IMR-90 (cell line): ENCODE measurements at regions not wholly inside any gene's neighbourhood (a gene's known extent, or its start where the extent isn't known, plus 50 kb on each side); places are given as distances from the start of the nearest gene placed in this dataset.

Source experiments
- ATAC-seq: fragments of 200-7000 bp; cut with Tn5 transposase; 2 replicates; pipeline ENCODE4 v1.9.1; 2020; ENCODE audit warnings: low read depth, mild to moderate bottlenecking, moderate library complexity
- BruUV-seq: library from RNA; stranded (reverse); fragments of 400-500 nt; replicated peaks from 2 replicates; lab custom pipeline; 2021; lab: Mats Ljungman, UMichigan
- CTCF ChIA-PET: fragments of 300-600 bp; formaldehyde crosslinking; extraction: SDS; loops from one replicate; lab custom pipeline; 2021; ENCODE audit warnings: antibody characterized with exemption; lab: Yijun Ruan, JAX
- POLR2A ChIA-PET: fragments of 300-600 bp; sonication (Branson Sonifier 250); formaldehyde crosslinking; loops from one replicate; lab custom pipeline; 2022; ENCODE audit warnings: antibody characterized with exemption; ENCODE audit not compliant: unreplicated experiment; lab: Charles Lee
- DNase-seq: peaks from one replicate; pipeline ENCODE4 v3.0.0; 2013
- H2AFZ ChIP-seq: replicated peaks from 2 replicates; pipeline ENCODE3; 2013; ENCODE audit warnings: low read length, mild to moderate bottlenecking; ENCODE audit not compliant: poor library complexity
- H2AK5ac ChIP-seq: 2 replicates; pipeline ENCODE4 v1.6.1; 2013; ENCODE audit warnings: low read depth, low read length, inconsistent platforms
- H2AK9ac ChIP-seq: replicated peaks from 2 replicates; pipeline ENCODE3; 2013; ENCODE audit warnings: mild to moderate bottlenecking, low read depth, low read length, moderate library complexity; ENCODE audit not compliant: poor library complexity
- H2BK120ac ChIP-seq: 2 replicates; pipeline ENCODE4 v1.6.1; 2013; ENCODE audit warnings: low read depth, low read length, inconsistent platforms
- H2BK15ac ChIP-seq: 3 replicates; pipeline ENCODE4 v1.6.1; 2013; ENCODE audit warnings: low read depth, low read length, inconsistent platforms
- H2BK20ac ChIP-seq: 2 replicates; pipeline ENCODE4 v1.6.1; 2013; ENCODE audit warnings: low read depth, mild to moderate bottlenecking, inconsistent platforms, low read length, moderate library complexity
- H2BK5ac ChIP-seq: 2 replicates; pipeline ENCODE4 v1.6.1; 2013; ENCODE audit warnings: mild to moderate bottlenecking, low read depth, low read length, inconsistent platforms; ENCODE audit not compliant: poor library complexity, severe bottlenecking
- H3K14ac ChIP-seq: replicated peaks from 2 replicates; pipeline ENCODE4 v1.6.1; 2013; ENCODE audit warnings: low read depth, low read length, inconsistent platforms
- H3K18ac ChIP-seq: 2 replicates; pipeline ENCODE4 v1.6.1; 2013; ENCODE audit warnings: low read depth, low read length, control low read depth
- H3K23ac ChIP-seq: 2 replicates; pipeline ENCODE4 v1.6.1; 2013; ENCODE audit warnings: low read depth, low read length, inconsistent platforms
- H3K27ac ChIP-seq: 2 replicates; pipeline ENCODE4 v1.5.1; 2013; ENCODE audit warnings: mild to moderate bottlenecking, control low read depth, low read length; ENCODE audit not compliant: insufficient read depth
- H3K27me3 ChIP-seq: 2 replicates; pipeline ENCODE4 v1.6.1; 2013; ENCODE audit warnings: low read length; ENCODE audit not compliant: control insufficient read depth, insufficient read depth
- H3K36me3 ChIP-seq: 2 replicates; pipeline ENCODE4 v1.6.1; 2013; ENCODE audit warnings: low read length, mixed read lengths; ENCODE audit not compliant: control insufficient read depth, insufficient read depth
- H3K4ac ChIP-seq: 2 replicates; pipeline ENCODE4 v1.6.1; 2013; ENCODE audit warnings: low read depth, low read length, inconsistent platforms
- H3K4me1 ChIP-seq: 2 replicates; pipeline ENCODE4 v1.6.1; 2013; ENCODE audit warnings: low read length, mixed read lengths; ENCODE audit not compliant: control insufficient read depth, insufficient read depth
- H3K4me2 ChIP-seq: 2 replicates; pipeline ENCODE4 v1.6.1; 2013; ENCODE audit warnings: low read depth, mild to moderate bottlenecking, control low read depth, low read length, moderate library complexity
- H3K4me3 ChIP-seq: 2 replicates; pipeline ENCODE4 v1.5.1; 2013; ENCODE audit warnings: low read depth, mild to moderate bottlenecking, control low read depth, low read length, moderate library complexity; ENCODE audit not compliant: insufficient read depth
- H3K56ac ChIP-seq: 2 replicates; pipeline ENCODE4 v1.6.1; 2013; ENCODE audit warnings: low read length, inconsistent platforms; ENCODE audit not compliant: insufficient read depth; ENCODE audit errors: extremely low read depth
- H3K79me1 ChIP-seq, 2 experiments: 2 replicates each; pipeline ENCODE4 v1.6.1; 2013; ENCODE audit warnings: low read length in 2 of 2, inconsistent platforms in 1 of 2, low read depth in 1 of 2
- H3K9ac ChIP-seq: 2 replicates; pipeline ENCODE4 v1.6.1; 2013; ENCODE audit warnings: low read depth, low read length, control low read depth
- H3K9me1 ChIP-seq: 2 replicates; pipeline ENCODE4 v1.6.1; 2013; ENCODE audit warnings: low read length, inconsistent platforms; ENCODE audit not compliant: insufficient read depth
- H3K9me3 ChIP-seq: 2 replicates; pipeline ENCODE4 v1.6.1; 2013; ENCODE audit warnings: low read length; ENCODE audit not compliant: control insufficient read depth, insufficient read depth
- H4K20me1 ChIP-seq: 2 replicates; pipeline ENCODE4 v1.6.1; 2013; ENCODE audit warnings: low read length, inconsistent platforms; ENCODE audit not compliant: insufficient read depth
- H4K5ac ChIP-seq: 2 replicates; pipeline ENCODE4 v1.6.1; 2013; ENCODE audit warnings: mild to moderate bottlenecking, low read depth, low read length, control low read depth
- H4K8ac ChIP-seq, 2 experiments: 2 replicates each; pipeline ENCODE4 v1.6.1; 2013; ENCODE audit warnings: low read depth in 2 of 2, low read length in 2 of 2, control low read depth in 1 of 2, inconsistent platforms in 1 of 2
- H4K91ac ChIP-seq: 2 replicates; pipeline ENCODE4 v1.6.1; 2013; ENCODE audit warnings: low read depth, low read length, inconsistent platforms; ENCODE audit not compliant: insufficient read depth
- BHLHE40 ChIP-seq: fragments of 150-350 bp; IDR thresholded peaks from 2 replicates; pipeline ENCODE4 v1.6.1; 2016; ENCODE audit warnings: mild to moderate bottlenecking, low read depth, low read length
- CEBPB ChIP-seq: IDR thresholded peaks from 2 replicates; pipeline ENCODE4 v1.6.1; 2012; ENCODE audit warnings: low read depth, low read length, improper control_type of control experiment
- CHD1 ChIP-seq: IDR thresholded peaks from 2 replicates; pipeline ENCODE4 v1.6.1; 2012; ENCODE audit warnings: low read depth, low read length, improper control_type of control experiment
- FOS ChIP-seq: fragments of 150-350 bp; IDR thresholded peaks from 2 replicates; pipeline ENCODE4 v1.6.1; 2016; ENCODE audit warnings: low read depth, low read length
- MAFK ChIP-seq: IDR thresholded peaks from 2 replicates; pipeline ENCODE4 v1.6.1; 2012; ENCODE audit warnings: low read depth, low read length, improper control_type of control experiment
- MAZ ChIP-seq: IDR thresholded peaks from 2 replicates; pipeline ENCODE4 v1.6.1; 2012; ENCODE audit warnings: low read depth, mild to moderate bottlenecking, low read length, improper control_type of control experiment, moderate library complexity, borderline replicate concordance
- MXI1 ChIP-seq: IDR thresholded peaks from 2 replicates; pipeline ENCODE4 v1.6.1; 2012; ENCODE audit warnings: low read depth, mild to moderate bottlenecking, low read length, moderate library complexity, borderline replicate concordance
- NFE2L2 ChIP-seq: fragments of 150-350 bp; IDR thresholded peaks from 2 replicates; pipeline ENCODE4 v1.6.1; 2016; ENCODE audit warnings: low read depth, mild to moderate bottlenecking, low read length
- POLR2A ChIP-seq: IDR thresholded peaks from 2 replicates; pipeline ENCODE4 v1.6.1; 2012; ENCODE audit warnings: mild to moderate bottlenecking, low read depth, low read length
- RAD21 ChIP-seq: IDR thresholded peaks from 2 replicates; pipeline ENCODE4 v1.6.1; 2012; ENCODE audit warnings: low read length, improper control_type of control experiment
- RCOR1 ChIP-seq: IDR thresholded peaks from 2 replicates; pipeline ENCODE4 v1.6.1; 2012; ENCODE audit warnings: mild to moderate bottlenecking, low read length, improper control_type of control experiment; ENCODE audit not compliant: insufficient replicate concordance
- RFX5 ChIP-seq: IDR thresholded peaks from 2 replicates; pipeline ENCODE4 v1.8.0; 2012; ENCODE audit warnings: low read depth, mild to moderate bottlenecking, low read length, moderate library complexity
- SMC3 ChIP-seq: fragments of 150-350 bp; IDR thresholded peaks from 2 replicates; pipeline ENCODE4 v1.6.1; 2016; ENCODE audit warnings: low read depth, mild to moderate bottlenecking, antibody characterized with exemption, low read length, moderate library complexity
- whole genome bisulfite sequencing, 2 experiments: methylation state at CpG; one replicate each; pipeline versions ENCODE4 v1.1.5 to v1.1.7; 2013; ENCODE audit warnings: missing lambda C conversion rate in 2 of 2; ENCODE audit not compliant: insufficient read length in 1 of 2; ENCODE audit errors: extremely low coverage in 2 of 2; 5-methylcytosine and 5-hydroxymethylcytosine counted together
- dilution Hi-C: fragments of 300-500 bp; cut with HindIII; formaldehyde crosslinking; loops from one replicate; pipeline ENCODE4 v1.14.3; 2018; ENCODE audit warnings: low sequenced_read_pairs; ENCODE audit not compliant: unreplicated experiment
- in situ Hi-C: fragments of 300-500 bp; cut with MboI; formaldehyde crosslinking; loops from 3 replicates; pipeline ENCODE4 v1.14.3; 2019; ENCODE audit warnings: low sequenced_read_pairs, inconsistent platforms, mixed read lengths
- intact Hi-C: fragments of 100-400 bp; cut with micrococcal nuclease; formaldehyde crosslinking; loops from 2 replicates; pipeline ENCODE4 v1.10.0; 2022
- TF ChIP-seq, protein P1 (sequence below): fragments of 150-350 bp; IDR thresholded peaks from 2 replicates; pipeline ENCODE4 v1.6.1; 2017; ENCODE audit warnings: mild to moderate bottlenecking, antibody characterized with exemption, low read length, low read depth
- TF ChIP-seq, protein P2 (sequence below): fragments of 150-350 bp; IDR thresholded peaks from 2 replicates; pipeline ENCODE4 v1.6.1; 2016; ENCODE audit warnings: low read depth, mild to moderate bottlenecking, low read length, moderate library complexity, borderline replicate concordance
- TF ChIP-seq, protein P3 (sequence below): conservative IDR thresholded peaks from 2 replicates; pipeline ENCODE4 v1.5.1; 2012; ENCODE audit warnings: mild to moderate bottlenecking, low read depth, low read length, improper control_type of control experiment

DNA sequence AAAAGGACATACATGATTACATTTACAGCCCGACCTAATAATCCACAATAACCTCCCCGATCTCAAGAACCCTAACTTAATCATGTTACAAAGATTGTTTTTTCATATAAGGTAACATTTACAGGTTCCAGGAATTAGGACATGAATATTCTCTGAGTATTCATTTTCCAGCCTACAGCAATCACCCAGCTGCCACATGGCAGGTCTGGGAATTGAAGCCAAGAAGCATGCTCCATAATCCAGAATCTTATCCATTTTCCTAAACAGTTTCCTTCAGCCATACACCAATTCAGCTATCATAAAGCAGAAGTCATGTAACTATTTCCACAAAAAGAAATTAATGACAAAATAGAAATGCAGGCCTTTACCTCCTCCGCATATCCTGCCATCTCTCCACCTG, 163.4 kb downstream of the CAAP1 start:
- no peak overlapping the region for H3K14ac ChIP-seq
- no peak overlapping the region for H4K5ac ChIP-seq
- no peaks in the 10 kb centered on the region for H3K27me3 ChIP-seq
- no peak overlapping the region for H3K4ac ChIP-seq
- no TSS peak for BruUV-seq
- no peak overlapping the region for H3K4me2 ChIP-seq
- no peaks in the 10 kb centered on the region for H3K4me1 ChIP-seq
- H4K20me1 ChIP-seq = no peaks in the 10 kb centered on the region
- no peak overlapping the region for H2BK15ac ChIP-seq
- H3K18ac ChIP-seq = no peak overlapping the region
- H2AFZ ChIP-seq = no peak overlapping the region
- H3K27ac ChIP-seq = no peak overlapping the region
- H2AK5ac ChIP-seq = no peak overlapping the region
- 100% methylated on average over 2 of the region's 3 CpGs; no CpG with 5 or more reads in 1 of the 2 experiments for WGBS, 2 experiments
- in situ Hi-C loops (loop anchor here (25.0 kb wide), 1 partner anchor 258 kb away; no protein-coding TSS in a partner anchor), dilution Hi-C loops (no loop called here), intact Hi-C loops (no loop called here)
- no peak overlapping the region for H3K9ac ChIP-seq
- no peak overlapping the region for H3K56ac ChIP-seq
- H3K4me3 ChIP-seq = no peak overlapping the region
- CTCF ChIA-PET = no interaction called here
- H2BK120ac ChIP-seq = no peak overlapping the region
- H2BK5ac ChIP-seq = no peak overlapping the region
- POLR2A ChIA-PET = no interaction called here
- ATAC-seq = no peak
- no peaks in the 10 kb centered on the region for H3K9me1 ChIP-seq
- H3K9me3 ChIP-seq = no peaks in the 10 kb centered on the region
- H4K8ac ChIP-seq = no peak overlapping the region
- H3K23ac ChIP-seq = no peak overlapping the region
- no peak for DNase-seq
- H4K91ac ChIP-seq = no peak overlapping the region
- no peaks in the 10 kb centered on the region for H3K79me1 ChIP-seq
- TF ChIP-seq, protein P1, sequence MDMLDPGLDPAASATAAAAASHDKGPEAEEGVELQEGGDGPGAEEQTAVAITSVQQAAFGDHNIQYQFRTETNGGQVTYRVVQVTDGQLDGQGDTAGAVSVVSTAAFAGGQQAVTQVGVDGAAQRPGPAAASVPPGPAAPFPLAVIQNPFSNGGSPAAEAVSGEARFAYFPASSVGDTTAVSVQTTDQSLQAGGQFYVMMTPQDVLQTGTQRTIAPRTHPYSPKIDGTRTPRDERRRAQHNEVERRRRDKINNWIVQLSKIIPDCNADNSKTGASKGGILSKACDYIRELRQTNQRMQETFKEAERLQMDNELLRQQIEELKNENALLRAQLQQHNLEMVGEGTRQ = no peak
- no peak for TF ChIP-seq CHD1
- no peak for TF ChIP-seq FOS
- no peak for TF ChIP-seq RCOR1
- TF ChIP-seq, protein P2, sequence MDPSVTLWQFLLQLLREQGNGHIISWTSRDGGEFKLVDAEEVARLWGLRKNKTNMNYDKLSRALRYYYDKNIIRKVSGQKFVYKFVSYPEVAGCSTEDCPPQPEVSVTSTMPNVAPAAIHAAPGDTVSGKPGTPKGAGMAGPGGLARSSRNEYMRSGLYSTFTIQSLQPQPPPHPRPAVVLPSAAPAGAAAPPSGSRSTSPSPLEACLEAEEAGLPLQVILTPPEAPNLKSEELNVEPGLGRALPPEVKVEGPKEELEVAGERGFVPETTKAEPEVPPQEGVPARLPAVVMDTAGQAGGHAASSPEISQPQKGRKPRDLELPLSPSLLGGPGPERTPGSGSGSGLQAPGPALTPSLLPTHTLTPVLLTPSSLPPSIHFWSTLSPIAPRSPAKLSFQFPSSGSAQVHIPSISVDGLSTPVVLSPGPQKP = no peak
- no peak for TF ChIP-seq MXI1
- no peak for TF ChIP-seq BHLHE40
- no peak for TF ChIP-seq MAZ
- no peak for TF ChIP-seq POLR2A
- TF ChIP-seq SMC3 = no peak
- TF ChIP-seq CEBPB = no peak
- TF ChIP-seq, protein P3, sequence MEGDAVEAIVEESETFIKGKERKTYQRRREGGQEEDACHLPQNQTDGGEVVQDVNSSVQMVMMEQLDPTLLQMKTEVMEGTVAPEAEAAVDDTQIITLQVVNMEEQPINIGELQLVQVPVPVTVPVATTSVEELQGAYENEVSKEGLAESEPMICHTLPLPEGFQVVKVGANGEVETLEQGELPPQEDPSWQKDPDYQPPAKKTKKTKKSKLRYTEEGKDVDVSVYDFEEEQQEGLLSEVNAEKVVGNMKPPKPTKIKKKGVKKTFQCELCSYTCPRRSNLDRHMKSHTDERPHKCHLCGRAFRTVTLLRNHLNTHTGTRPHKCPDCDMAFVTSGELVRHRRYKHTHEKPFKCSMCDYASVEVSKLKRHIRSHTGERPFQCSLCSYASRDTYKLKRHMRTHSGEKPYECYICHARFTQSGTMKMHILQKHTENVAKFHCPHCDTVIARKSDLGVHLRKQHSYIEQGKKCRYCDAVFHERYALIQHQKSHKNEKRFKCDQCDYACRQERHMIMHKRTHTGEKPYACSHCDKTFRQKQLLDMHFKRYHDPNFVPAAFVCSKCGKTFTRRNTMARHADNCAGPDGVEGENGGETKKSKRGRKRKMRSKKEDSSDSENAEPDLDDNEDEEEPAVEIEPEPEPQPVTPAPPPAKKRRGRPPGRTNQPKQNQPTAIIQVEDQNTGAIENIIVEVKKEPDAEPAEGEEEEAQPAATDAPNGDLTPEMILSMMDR = no peak
- TF ChIP-seq RFX5 = no peak
- no peak for TF ChIP-seq NFE2L2
- TF ChIP-seq MAFK = no peak
- no peak for TF ChIP-seq RAD21
- no peaks in the 10 kb centered on the region for H3K36me3 ChIP-seq
- H2BK20ac ChIP-seq = no peak overlapping the region
- H2AK9ac ChIP-seq = no peak overlapping the region
